GM21423 (cell line): ENCODE measurements at regions not wholly inside any gene's neighbourhood (a gene's known extent, or its start where the extent isn't known, plus 50 kb on each side); places are given as distances from the start of the nearest gene placed in this dataset.

Experiments used
- ATAC-seq: cut with Tn5 transposase; IDR thresholded peaks from one replicate; pipeline ENCODE4 v1.9.1; 2021; ENCODE audit warnings: mild to moderate bottlenecking, moderate library complexity; ENCODE audit not compliant: unreplicated experiment

GRCh38 chr2:173854840-173855239 is 110.3 kb downstream of the SP3 start:
- no peak for ATAC-seq

GRCh38 chr2:173855661-173856060 is 109.5 kb downstream of the SP3 start:
- ATAC-seq: no peak
